B cell (primary cell): ENCODE measurements at regions not wholly inside any gene's neighbourhood (a gene's known extent, or its start where the extent isn't known, plus 50 kb on each side); places are given as distances from the start of the nearest gene placed in this dataset.

ENCODE experiments used
- ATAC-seq: fragments of 200-7000 bp; cut with Tn5 transposase; one replicate; pipeline ENCODE4 v1.10.0; 2021; ENCODE audit warnings: low read depth, mild to moderate bottlenecking, moderate number of reproducible peaks, moderate library complexity
- CTCF ChIA-PET: fragments of 350-600 bp; sonication (Branson Sonifier 250); formaldehyde crosslinking; loops from one replicate; lab custom pipeline; 2021; ENCODE audit warnings: antibody characterized with exemption, inconsistent platforms; lab: Charles Lee
- POLR2A ChIA-PET: fragments of 350-600 bp; sonication (Branson Sonifier 250); formaldehyde crosslinking; loops from one replicate; lab custom pipeline; 2021; ENCODE audit warnings: antibody characterized with exemption; lab: Charles Lee
- DNase-seq: peaks from one replicate; pipeline ENCODE4 v3.0.0; 2013
- H2AFZ ChIP-seq: 2 replicates; pipeline ENCODE4 v1.6.1; 2012; ENCODE audit warnings: mild to moderate bottlenecking, low read depth, low read length; ENCODE audit not compliant: insufficient read depth, poor library complexity, severe bottlenecking
- H3K27ac ChIP-seq, 2 donors: 1 replicate in 1 of 2; 2 replicates in 1 of 2; pipeline ENCODE4 v1.5.1; 2012 to 2013; ENCODE audit warnings: low read length in 2 of 2, mild to moderate bottlenecking in 2 of 2, moderate library complexity in 1 of 2
- H3K27me3 ChIP-seq, 4 experiments: fragments of 200-600 bp in 1 of 4; sonication (generic) in 1 of 4; replicated peaks in 1 of 4; 1 replicate in 2 of 4; 2 replicates in 2 of 4; pipeline versions ENCODE4 v1.6.1 to v1.7.0; 2013 to 2016; ENCODE audit warnings: low read length in 3 of 4, mild to moderate bottlenecking in 2 of 4, mixed read lengths in 1 of 4, moderate library complexity in 1 of 4; ENCODE audit not compliant: insufficient read depth in 4 of 4, control insufficient read depth in 3 of 4; ENCODE audit errors: control extremely low read depth in 1 of 4
- H3K36me3 ChIP-seq, 2 experiments: replicated peaks in 1 of 2; 1 replicate in 1 of 2; 2 replicates in 1 of 2; pipeline versions ENCODE4 v1.6.1 to v1.7.1; 2013; ENCODE audit warnings: low read length in 1 of 2; ENCODE audit not compliant: insufficient read depth in 2 of 2, control insufficient read depth in 1 of 2; ENCODE audit errors: control extremely low read depth in 1 of 2, extremely low read depth in 1 of 2
- H3K4me1 ChIP-seq, 2 donors: fragments of 200-600 bp in 1 of 2; sonication (generic) in 1 of 2; 1 replicate in 1 of 2; 2 replicates in 1 of 2; pipeline versions ENCODE4 v1.5.1 to v1.6.1; 2013 to 2017; ENCODE audit warnings: low read length in 2 of 2; ENCODE audit not compliant: control insufficient read depth in 2 of 2, insufficient read depth in 2 of 2
- H3K4me2 ChIP-seq: replicated peaks from 2 replicates; pipeline ENCODE3; 2012; ENCODE audit warnings: mild to moderate bottlenecking, low read depth, low read length; ENCODE audit not compliant: poor library complexity, severe bottlenecking
- H3K4me3 ChIP-seq, 5 experiments: fragments of 200-600 bp in 1 of 5; sonication (generic) in 1 of 5; 1 replicate in 3 of 5; 2 replicates in 2 of 5; pipeline versions ENCODE4 v1.5.1 to v1.7.0; 2011 to 2016; ENCODE audit warnings: low read length in 4 of 5, mild to moderate bottlenecking in 4 of 5, low read depth in 2 of 5, control low read depth in 1 of 5, moderate library complexity in 1 of 5; ENCODE audit not compliant: insufficient read depth in 1 of 5; ENCODE audit errors: control extremely low read depth in 1 of 5, extremely low read depth in 1 of 5
- H3K79me2 ChIP-seq: fragments of 200-600 bp; sonication (generic); one replicate; pipeline ENCODE4 v1.6.0; 2016; ENCODE audit warnings: low read length; ENCODE audit not compliant: control insufficient read depth, insufficient read depth
- H3K9ac ChIP-seq: fragments of 200-600 bp; sonication (generic); 2 replicates; pipeline ENCODE4 v1.6.1; 2017; ENCODE audit warnings: mild to moderate bottlenecking, low read length, moderate library complexity
- H3K9me3 ChIP-seq, 3 donors: one replicate each; pipeline versions ENCODE4 v1.6.1 to v1.7.1; 2013; ENCODE audit warnings: low read length in 2 of 3; ENCODE audit not compliant: control insufficient read depth in 2 of 3, insufficient read depth in 1 of 3; ENCODE audit errors: control extremely low read depth in 1 of 3
- H4K20me1 ChIP-seq: 2 replicates; pipeline ENCODE4 v1.6.0; 2012; ENCODE audit warnings: mild to moderate bottlenecking, low read length; ENCODE audit not compliant: insufficient read depth, control insufficient read depth, poor library complexity, severe bottlenecking
- H3K27ac Mint-ChIP-seq: one replicate; pipeline ENCODE4 v1.8.0; 2021; ENCODE audit warnings: mixed read lengths
- H3K27me3 Mint-ChIP-seq: one replicate; pipeline ENCODE4 v1.8.0; 2021; ENCODE audit warnings: mixed read lengths
- H3K4me1 Mint-ChIP-seq: one replicate; pipeline ENCODE4 v1.8.0; 2021; ENCODE audit warnings: mixed read lengths
- H3K4me3 Mint-ChIP-seq: one replicate; pipeline ENCODE4 v1.8.0; 2021; ENCODE audit warnings: mixed read lengths
- H3K9me3 Mint-ChIP-seq: one replicate; pipeline ENCODE4 v1.8.0; 2022; ENCODE audit warnings: mixed read lengths; ENCODE audit not compliant: insufficient read depth
- CTCF ChIP-seq: fragments of 200-600 bp; IDR thresholded peaks from one replicate; pipeline ENCODE4 v1.8.0; 2022; ENCODE audit warnings: antibody characterized with exemption, mild to moderate bottlenecking
- EZH2 ChIP-seq: IDR thresholded peaks from 2 replicates; pipeline ENCODE4 v1.6.1; 2012; ENCODE audit warnings: borderline replicate concordance, low read depth, mild to moderate bottlenecking, moderate library complexity, low read length; ENCODE audit not compliant: insufficient read depth, poor library complexity, severe bottlenecking
- WGBS: methylation state at CpG from one replicate; pipeline ENCODE4 v1.1.5; 2013; ENCODE audit warnings: missing lambda C conversion rate; ENCODE audit not compliant: insufficient coverage; 5-methylcytosine and 5-hydroxymethylcytosine counted together
- intact Hi-C: fragments of 100-400 bp; cut with micrococcal nuclease; formaldehyde crosslinking; loops from one replicate; pipeline ENCODE4 v1.10.0; 2022

GRCh38 chr3:26004172-26004571, 214.3 kb downstream of the OXSM start:
- Histone ChIP-seq H3K27ac (no peak overlapping the region), H3K9ac (no peak overlapping the region), H4K20me1 (no peaks in the 10 kb centered on the region), H3K27me3 (no peaks in the 10 kb centered on the region), H3K9me3 (no peaks in the 10 kb centered on the region), H2AFZ (no peak overlapping the region), H3K79me2 (no peaks in the 10 kb centered on the region), H3K4me1 (no peaks in the 10 kb centered on the region), H3K4me3 (no peak overlapping the region), H3K36me3 (no peaks in the 10 kb centered on the region), H3K4me2 (no peak overlapping the region)
- Mint-ChIP-seq H3K9me3 (no peaks in the 10 kb centered on the region), H3K4me1 (no peaks in the 10 kb centered on the region), H3K27me3 (no peaks in the 10 kb centered on the region), H3K27ac (no peak overlapping the region), H3K4me3 (no peak overlapping the region)
- ChIA-PET CTCF (no interaction called here), POLR2A (no interaction called here)
- intact Hi-C loops, result no loop called here
- DNase-seq (no peak), ATAC-seq (no peak)
- TF ChIP-seq EZH2 (no peak), CTCF (no peak)

GRCh38 chr3:26011276-26011675, 221.4 kb downstream of the OXSM start:
- Mint-ChIP-seq H3K27me3 (no peaks in the 10 kb centered on the region), H3K4me1 (no peaks in the 10 kb centered on the region), H3K4me3 (no peak overlapping the region), H3K9me3 (no peaks in the 10 kb centered on the region), H3K27ac (no peak overlapping the region)
- no peak for ATAC-seq
- no peak for DNase-seq
- H2AFZ ChIP-seq, result no peak overlapping the region
- no peaks in the 10 kb centered on the region for H4K20me1 ChIP-seq
- no peaks in the 10 kb centered on the region for H3K4me1 ChIP-seq
- H3K9ac ChIP-seq, result no peak overlapping the region
- no peaks in the 10 kb centered on the region for H3K27me3 ChIP-seq
- ChIA-PET POLR2A (no interaction called here), CTCF (no interaction called here)
- no peaks in the 10 kb centered on the region for H3K36me3 ChIP-seq
- no peaks in the 10 kb centered on the region for H3K9me3 ChIP-seq
- no peaks in the 10 kb centered on the region for H3K79me2 ChIP-seq
- TF ChIP-seq CTCF (no peak), EZH2 (no peak)
- H3K27ac ChIP-seq, result no peak overlapping the region
- intact Hi-C loops, result no loop called here
- H3K4me2 ChIP-seq, result no peak overlapping the region
- WGBS, result no CpG with 5 or more reads among the region's 6 CpGs
- no peak overlapping the region for H3K4me3 ChIP-seq
